ENCODE measurements at regions not wholly inside any gene's neighbourhood (a gene's known extent, or its start where the extent isn't known, plus 50 kb on each side); places are given as distances from the start of the nearest gene placed in this dataset.

GRCh38 chr1:105072446-105072845 is 1322.7 kb downstream of the AMY1C start:
- intact Hi-C loops (cut with DNase I): no loop called here
- TF ChIP-seq CTCF (IDR thresholded peaks at IDR 0.05) (no peak), POLR2AphosphoS5 (IDR thresholded peaks at IDR 0.05; ENCODE audit: insufficient read depth in 1 of 2, low read depth in 1 of 2) (no peak), POLR2A (IDR thresholded peaks at IDR 0.05) (no peak)
- DNase-seq (ENCODE audit: extremely low spot score in 2 of 2): no peak
- Histone ChIP-seq H3K4me3 (no peak overlapping the region), H3K27me3 (no peaks in the 10 kb centered on the region), H3K9me3 (no peaks in the 10 kb centered on the region), H3K27ac (no peak overlapping the region), H3K36me3 (no peaks in the 10 kb centered on the region), H3K4me1 (no peaks in the 10 kb centered on the region)

- no peaks in the 10 kb centered on the region for H3K9me3 ChIP-seq
- no peaks in the 10 kb centered on the region for H3K36me3 ChIP-seq
- H3K4me1 ChIP-seq: no peaks in the 10 kb centered on the region
- no peak overlapping the region for H3K27ac ChIP-seq
- H3K27me3 ChIP-seq: no peaks in the 10 kb centered on the region
- intact Hi-C loops (cut with DNase I): no loop called here
- no peak overlapping the region for H3K4me3 ChIP-seq
- TF ChIP-seq POLR2A (IDR thresholded peaks at IDR 0.05) (no peak), CTCF (IDR thresholded peaks at IDR 0.05) (no peak), POLR2AphosphoS5 (IDR thresholded peaks at IDR 0.05; ENCODE audit: insufficient read depth in 1 of 2, low read depth in 1 of 2) (no peak)
- no peak for DNase-seq (ENCODE audit: extremely low spot score in 2 of 2)
Observed at GRCh38 chr1:105072850-105073249, 1323.2 kb downstream of the AMY1C start.

- DNase-seq (ENCODE audit: extremely low spot score in 2 of 2): no peak
- intact Hi-C loops (cut with DNase I): no loop called here
- Histone ChIP-seq H3K36me3 (no peaks in the 10 kb centered on the region), H3K27me3 (no peaks in the 10 kb centered on the region), H3K4me1 (no peaks in the 10 kb centered on the region), H3K9me3 (no peaks in the 10 kb centered on the region), H3K27ac (no peak overlapping the region), H3K4me3 (no peak overlapping the region)
- no peak for TF ChIP-seq POLR2AphosphoS5 (IDR thresholded peaks at IDR 0.05; ENCODE audit: insufficient read depth in 1 of 2, low read depth in 1 of 2)
- TF ChIP-seq POLR2A (IDR thresholded peaks at IDR 0.05): no peak
- TF ChIP-seq CTCF (IDR thresholded peaks at IDR 0.05): no peak
Observed at GRCh38 chr1:105073660-105074059, 1324.0 kb downstream of the AMY1C start.

- no peaks in the 10 kb centered on the region for H3K27me3 ChIP-seq
- H3K27ac ChIP-seq: no peak overlapping the region
- DNase-seq (ENCODE audit: extremely low spot score in 2 of 2): no peak
- intact Hi-C loops (cut with DNase I): no loop called here
- no peaks in the 10 kb centered on the region for H3K9me3 ChIP-seq
- no peak for TF ChIP-seq POLR2AphosphoS5 (IDR thresholded peaks at IDR 0.05; ENCODE audit: insufficient read depth in 1 of 2, low read depth in 1 of 2)
- TF ChIP-seq CTCF (IDR thresholded peaks at IDR 0.05): no peak
- no peak for TF ChIP-seq POLR2A (IDR thresholded peaks at IDR 0.05)
- no peak overlapping the region for H3K4me3 ChIP-seq
- H3K36me3 ChIP-seq: no peaks in the 10 kb centered on the region
- H3K4me1 ChIP-seq: no peaks in the 10 kb centered on the region
Observed at GRCh38 chr1:105083611-105084010, 1333.9 kb downstream of the AMY1C start.

- no peak for DNase-seq (ENCODE audit: extremely low spot score in 2 of 2)
- intact Hi-C loops (cut with DNase I): no loop called here
- TF ChIP-seq POLR2A (IDR thresholded peaks at IDR 0.05) (no peak), CTCF (IDR thresholded peaks at IDR 0.05) (no peak), POLR2AphosphoS5 (IDR thresholded peaks at IDR 0.05; ENCODE audit: insufficient read depth in 1 of 2, low read depth in 1 of 2) (no peak)
- Histone ChIP-seq H3K4me1 (no peaks in the 10 kb centered on the region), H3K36me3 (no peaks in the 10 kb centered on the region), H3K4me3 (no peak overlapping the region), H3K27me3 (no peaks in the 10 kb centered on the region), H3K27ac (no peak overlapping the region), H3K9me3 (no peaks in the 10 kb centered on the region)
Observed at GRCh38 chr1:105087506-105087905, 1337.8 kb downstream of the AMY1C start.
